ENCODE measurements at regions not wholly inside any gene's neighbourhood (a gene's known extent, or its start where the extent isn't known, plus 50 kb on each side); places are given as distances from the start of the nearest gene placed in this dataset.
"Not testable (repeated sequence)": the region's sequence is repeated elsewhere in the genome, so short reads cannot be mapped to it uniquely, and the experiment has no call there.

GRCh38 chr2:234363647-234364294 lies 133.1 kb downstream of the ARL4C start:
- DNase-seq (no peak), ATAC-seq (ENCODE audit: low read depth) (no peak)
- Mint-ChIP-seq H3K4me3 (no peak overlapping the region), H3K9me3 (peaks cover 11% of the 10 kb centered on the region), H3K27ac (no peak overlapping the region), H3K4me1 (peaks cover 28% of the 10 kb centered on the region), H3K27me3 (no peaks in the 10 kb centered on the region), H3K36me3 (peaks cover 17% of the 10 kb centered on the region)
- POLR2A ChIA-PET = no interaction called here

- POLR2A ChIA-PET = interaction anchor here (0.6 kb wide), 1 partner anchor 54 kb away, joined by 3 read pairs; no protein-coding TSS in a partner anchor
- no peaks in the 10 kb centered on the region for H3K27me3 Mint-ChIP-seq
These were observed 133.8 kb downstream of the ARL4C start for GRCh38 chr2:234363011-234363487.

GRCh38 chr2:234360313-234360975 lies 136.4 kb downstream of the ARL4C start:
- Mint-ChIP-seq H3K9me3 (peaks cover 14% of the 10 kb centered on the region), H3K36me3 (peaks cover 21% of the 10 kb centered on the region), H3K4me1 (peaks cover 15% of the 10 kb centered on the region)
- H3K4me3 Mint-ChIP-seq; DNase-seq; POLR2A ChIA-PET; H3K27me3 Mint-ChIP-seq; H3K27ac Mint-ChIP-seq; ATAC-seq (ENCODE audit: low read depth): not testable (repeated sequence)

More at GRCh38 chr2:234363011-234363487, 133.8 kb downstream of the ARL4C start:
- Mint-ChIP-seq H3K4me3 (no peak overlapping the region), H3K9me3 (peaks cover 14% of the 10 kb centered on the region), H3K27ac (no peak overlapping the region), H3K4me1 (peaks cover 21% of the 10 kb centered on the region), H3K36me3 (peaks cover 22% of the 10 kb centered on the region)
- ATAC-seq (ENCODE audit: low read depth) = no peak
- DNase-seq = no peak

- DNase-seq (no peak), ATAC-seq (ENCODE audit: low read depth) (no peak)
- POLR2A ChIA-PET = no interaction called here
- Mint-ChIP-seq H3K4me3 (no peak overlapping the region), H3K36me3 (peaks cover 28% of the 10 kb centered on the region), H3K27ac (no peak overlapping the region), H3K27me3 (no peaks in the 10 kb centered on the region), H3K4me1 (peaks cover 16% of the 10 kb centered on the region), H3K9me3 (peaks cover 24% of the 10 kb centered on the region)
These were observed 139.2 kb downstream of the ARL4C start for GRCh38 chr2:234357666-234358065.

- peaks cover 26% of the 10 kb centered on the region for H3K9me3 Mint-ChIP-seq
- H3K27ac Mint-ChIP-seq = peak overlapping the region; percentile 51
- peaks cover 14% of the 10 kb centered on the region for H3K4me1 Mint-ChIP-seq
- no peaks in the 10 kb centered on the region for H3K27me3 Mint-ChIP-seq
- POLR2A ChIA-PET = interaction anchor here (1.4 kb wide), 1 partner anchor 12 kb away, joined by 4 read pairs; no protein-coding TSS in a partner anchor
- peaks cover 33% of the 10 kb centered on the region for H3K36me3 Mint-ChIP-seq
- ATAC-seq (ENCODE audit: low read depth) (peak; percentile 36), DNase-seq (no peak)
- peak overlapping the region; percentile 4 for H3K4me3 Mint-ChIP-seq
These were observed 141.0 kb downstream of the ARL4C start for GRCh38 chr2:234355808-234356365.

- H3K27me3 Mint-ChIP-seq = no peaks in the 10 kb centered on the region
- H3K9me3 Mint-ChIP-seq = peaks cover 24% of the 10 kb centered on the region
- no peak for DNase-seq
- no peak overlapping the region for H3K27ac Mint-ChIP-seq
- peaks cover 13% of the 10 kb centered on the region for H3K4me1 Mint-ChIP-seq
- peaks cover 27% of the 10 kb centered on the region for H3K36me3 Mint-ChIP-seq
- ATAC-seq (ENCODE audit: low read depth) = no peak
- H3K4me3 Mint-ChIP-seq = no peak overlapping the region
- POLR2A ChIA-PET = interaction anchor here (1.4 kb wide), 2 partner anchors 13 to 141 kb away, joined by 3 to 4 read pairs; partner anchors contain the start of gene ARL4C
These were observed 141.7 kb downstream of the ARL4C start for GRCh38 chr2:234355021-234355720.

GRCh38 chr2:234352270-234352669 lies 144.6 kb downstream of the ARL4C start:
- Mint-ChIP-seq H3K27ac (no peak overlapping the region), H3K4me1 (peaks cover 28% of the 10 kb centered on the region), H3K36me3 (peaks cover 23% of the 10 kb centered on the region), H3K27me3 (no peaks in the 10 kb centered on the region), H3K9me3 (peaks cover 14% of the 10 kb centered on the region), H3K4me3 (no peak overlapping the region)
- POLR2A ChIA-PET = no interaction called here
- ATAC-seq (ENCODE audit: low read depth) (no peak), DNase-seq (no peak)

- H3K27me3 Mint-ChIP-seq; H3K4me3 Mint-ChIP-seq; H3K27ac Mint-ChIP-seq; DNase-seq; ATAC-seq (ENCODE audit: low read depth); POLR2A ChIA-PET: not testable (repeated sequence)
- Mint-ChIP-seq H3K9me3 (peaks cover 14% of the 10 kb centered on the region), H3K36me3 (peaks cover 23% of the 10 kb centered on the region), H3K4me1 (peaks cover 26% of the 10 kb centered on the region)
These were observed 145.0 kb downstream of the ARL4C start for GRCh38 chr2:234351866-234352265.

GRCh38 chr2:234348081-234348480 lies 148.8 kb downstream of the ARL4C start:
- DNase-seq = no peak
- H3K27ac Mint-ChIP-seq = peak overlapping the region; percentile 73
- peaks cover 10% of the 10 kb centered on the region for H3K9me3 Mint-ChIP-seq
- peaks cover 21% of the 10 kb centered on the region for H3K36me3 Mint-ChIP-seq
- H3K4me3 Mint-ChIP-seq = peak overlapping the region; percentile 25
- POLR2A ChIA-PET = interaction anchor here (1.4 kb wide), 1 partner anchor 20 kb away, joined by 5 read pairs; no protein-coding TSS in a partner anchor
- ATAC-seq (ENCODE audit: low read depth) = no peak
- H3K27me3 Mint-ChIP-seq = no peaks in the 10 kb centered on the region
- H3K4me1 Mint-ChIP-seq = peaks cover 19% of the 10 kb centered on the region

- POLR2A ChIA-PET = no interaction called here
- DNase-seq (no peak), ATAC-seq (ENCODE audit: low read depth) (no peak)
- Mint-ChIP-seq H3K27ac (no peak overlapping the region), H3K36me3 (peaks cover 14% of the 10 kb centered on the region), H3K27me3 (no peaks in the 10 kb centered on the region), H3K9me3 (peaks cover 3% of the 10 kb centered on the region), H3K4me1 (peaks cover 19% of the 10 kb centered on the region), H3K4me3 (no peak overlapping the region)
These were observed 151.0 kb downstream of the ARL4C start for GRCh38 chr2:234345921-234346320.

GRCh38 chr2:234344012-234344411 lies 152.9 kb downstream of the ARL4C start:
- Mint-ChIP-seq H3K9me3 (peaks cover 15% of the 10 kb centered on the region), H3K4me1 (peaks cover 20% of the 10 kb centered on the region), H3K36me3 (peaks cover 28% of the 10 kb centered on the region), H3K4me3 (no peak overlapping the region), H3K27ac (no peak overlapping the region), H3K27me3 (no peaks in the 10 kb centered on the region)
- ATAC-seq (ENCODE audit: low read depth) = no peak
- POLR2A ChIA-PET = no interaction called here
- no peak for DNase-seq

GRCh38 chr2:234343372-234343771 lies 153.5 kb downstream of the ARL4C start:
- Mint-ChIP-seq H3K4me3 (no peak overlapping the region), H3K9me3 (peaks cover 18% of the 10 kb centered on the region), H3K36me3 (peaks cover 28% of the 10 kb centered on the region), H3K27me3 (no peaks in the 10 kb centered on the region), H3K27ac (no peak overlapping the region), H3K4me1 (peaks cover 15% of the 10 kb centered on the region)
- POLR2A ChIA-PET = no interaction called here
- no peak for ATAC-seq (ENCODE audit: low read depth)
- DNase-seq = no peak

GRCh38 chr2:234341306-234341985 lies 155.4 kb downstream of the ARL4C start:
- peaks cover 26% of the 10 kb centered on the region for H3K36me3 Mint-ChIP-seq
- H3K4me1 Mint-ChIP-seq = peaks cover 5% of the 10 kb centered on the region
- no peak overlapping the region for H3K27ac Mint-ChIP-seq
- no peaks in the 10 kb centered on the region for H3K27me3 Mint-ChIP-seq
- H3K9me3 Mint-ChIP-seq = peaks cover 19% of the 10 kb centered on the region
- H3K4me3 Mint-ChIP-seq = no peak overlapping the region
- DNase-seq (no peak), ATAC-seq (ENCODE audit: low read depth) (no peak)
- POLR2A ChIA-PET = no interaction called here

Measured in activated naive CD8-positive, alpha-beta T cell treated with anti-CD3 and anti-CD28 coated beads, Interleukin-2, amount 10 ng/mL, durations not matched to agents 7 days and 5 days (primary cell).